ENCODE measurements at regions not wholly inside any gene's neighbourhood (a gene's known extent, or its start where the extent isn't known, plus 50 kb on each side); places are given as distances from the start of the nearest gene placed in this dataset.

GRCh38 chr3:116863822-116864589 lies 154.4 kb downstream of the TUSC7 start:
- H3K27ac ChIP-seq: no peak overlapping the region
- peak overlapping the region in 3 of 4 donors; percentile 6 to 50 (median 23) for H3K4me3 ChIP-seq
- H3K27me3 ChIP-seq: no peaks in the 10 kb centered on the region
- no peaks in the 10 kb centered on the region for H3K9me3 ChIP-seq
- H3K4me1 ChIP-seq: peaks cover 0 to 21% (median 0%) of the 10 kb centered on the region in 3 donors
- TF ChIP-seq POLR2A (IDR thresholded peaks at IDR 0.05) (no peak), CTCF (IDR thresholded peaks at IDR 0.05) (peak in 1 of 6 experiments; percentile 22)
- intact Hi-C loops (cut with DNase I): no loop called here
- H3K36me3 ChIP-seq: no peaks in the 10 kb centered on the region
- 5 to 12% methylated on average over 16 of the region's 16 CpGs for WGBS, 2 donors
- DNase-seq: no peak

GRCh38 chr3:116864590-116864927 lies 155.0 kb downstream of the TUSC7 start:
- TF ChIP-seq POLR2A (IDR thresholded peaks at IDR 0.05): no peak
- DNase-seq: no peak
- 13 to 34% methylated on average over 7 of the region's 7 CpGs for WGBS, 2 donors

GRCh38 chr3:116870379-116870778 lies 160.8 kb downstream of the TUSC7 start:
- Histone ChIP-seq H3K27ac (no peak overlapping the region), H3K36me3 (no peaks in the 10 kb centered on the region), H3K4me3 (no peak overlapping the region), H3K4me1 (no peaks in the 10 kb centered on the region), H3K27me3 (no peaks in the 10 kb centered on the region), H3K9me3 (no peaks in the 10 kb centered on the region)
- TF ChIP-seq CTCF (IDR thresholded peaks at IDR 0.05) (no peak), POLR2A (IDR thresholded peaks at IDR 0.05) (no peak)
- 55 to 72% methylated on average over 4 of the region's 4 CpGs for WGBS, 2 donors
- intact Hi-C loops (cut with DNase I): no loop called here
- no peak for DNase-seq

More at GRCh38 chr3:116864590-116864927, 155.0 kb downstream of the TUSC7 start:
- Histone ChIP-seq H3K4me1 (peaks cover 0 to 21% (median 0%) of the 10 kb centered on the region in 3 donors), H3K9me3 (no peaks in the 10 kb centered on the region), H3K27me3 (no peaks in the 10 kb centered on the region), H3K4me3 (peak overlapping the region in 1 of 4 donors; percentile 50), H3K27ac (no peak overlapping the region), H3K36me3 (no peaks in the 10 kb centered on the region)
- intact Hi-C loops (cut with DNase I): no loop called here

- TF ChIP-seq POLR2A (IDR thresholded peaks at IDR 0.05): no peak
- no peak for TF ChIP-seq CTCF (IDR thresholded peaks at IDR 0.05)
- no peak for DNase-seq
- intact Hi-C loops (cut with DNase I): no loop called here
- Histone ChIP-seq H3K36me3 (no peaks in the 10 kb centered on the region), H3K27ac (no peak overlapping the region), H3K4me1 (no peaks in the 10 kb centered on the region), H3K9me3 (no peaks in the 10 kb centered on the region), H3K4me3 (no peak overlapping the region), H3K27me3 (no peaks in the 10 kb centered on the region)
- WGBS, 2 donors: 74 to 88% methylated on average over 1 of the region's 1 CpG
These were observed 162.3 kb downstream of the TUSC7 start for GRCh38 chr3:116871905-116872304.

GRCh38 chr3:116872688-116873087 lies 163.1 kb downstream of the TUSC7 start:
- TF ChIP-seq CTCF (IDR thresholded peaks at IDR 0.05): no peak
- no peak for TF ChIP-seq POLR2A (IDR thresholded peaks at IDR 0.05)
- intact Hi-C loops (cut with DNase I): no loop called here
- no peaks in the 10 kb centered on the region for H3K27me3 ChIP-seq
- no peaks in the 10 kb centered on the region for H3K36me3 ChIP-seq
- H3K4me3 ChIP-seq: no peak overlapping the region
- no peak overlapping the region for H3K27ac ChIP-seq
- 65 to 82% methylated on average over 2 of the region's 2 CpGs for WGBS, 2 donors
- H3K9me3 ChIP-seq: no peaks in the 10 kb centered on the region
- no peak for DNase-seq
- no peaks in the 10 kb centered on the region for H3K4me1 ChIP-seq
